ENCODE measurements at regions not wholly inside any gene's neighbourhood (a gene's known extent, or its start where the extent isn't known, plus 50 kb on each side); places are given as distances from the start of the nearest gene placed in this dataset.

- DNase-seq (ENCODE audit: low read depth, low spot score) (no peak), ATAC-seq (no peak)
- H2AFZ ChIP-seq (ENCODE audit: low read depth, low read length, poor library complexity, severe bottlenecking): no peak overlapping the region
- no peaks in the 10 kb centered on the region for H3K9me3 ChIP-seq (ENCODE audit: control insufficient read depth in 1 of 2, insufficient read depth in 1 of 2, low read depth in 1 of 2, low read length in 2 of 2)
- ChIA-PET POLR2A (no interaction called here), CTCF (no interaction called here), RAD21 (ENCODE audit: low non-redundant PET in 1 of 2, low total read pairs in 2 of 2, uncharacterized antibody in 2 of 2, unreplicated experiment in 2 of 2) (no interaction called here)
- TF ChIP-seq FOSL1 (IDR thresholded peaks at IDR 0.05; ENCODE audit: low read depth): no peak
- TF ChIP-seq ZNF274 (IDR thresholded peaks at IDR 0.05; ENCODE audit: low read depth, low read length): no peak
- no peak overlapping the region for H3K4me2 ChIP-seq (ENCODE audit: low read length)
- no peaks in the 10 kb centered on the region for H3K27me3 ChIP-seq (ENCODE audit: insufficient read depth, low read length)
- intact Hi-C loops (cut with micrococcal nuclease): no loop called here
- H3K4me1 ChIP-seq (ENCODE audit: control insufficient read depth in 1 of 2, insufficient read depth in 2 of 2, low read length in 2 of 2): peaks cover 0 to 15% of the 10 kb centered on the region in 2 experiments; a peak in 2 of 4 replicates
- no peaks in the 10 kb centered on the region for H3K36me3 ChIP-seq (ENCODE audit: control insufficient read depth in 1 of 2, insufficient read depth in 2 of 2, low read length in 2 of 2)
- H3K9me2 ChIP-seq (ENCODE audit: insufficient read depth): no peaks in the 10 kb centered on the region
- H3K79me2 ChIP-seq (ENCODE audit: insufficient read depth, low read length): no peaks in the 10 kb centered on the region
- BruUV-seq (replicated peaks): no TSS peak
- no peak overlapping the region for H3K9ac ChIP-seq (ENCODE audit: low read length)
- H3K27ac ChIP-seq (ENCODE audit: low read depth, low read length): no peak overlapping the region
- H4K20me1 ChIP-seq (ENCODE audit: insufficient read depth): no peaks in the 10 kb centered on the region
- H3K4me3 ChIP-seq (replicated peaks in 1 of 2; ENCODE audit: low read depth in 1 of 2, low read length in 2 of 2): no peak overlapping the region
Measured at GRCh38 chr9:108108852-108109448, 619.4 kb upstream of the KLF4 start.

GRCh38 chr9:108108280-108108851 lies 618.8 kb upstream of the KLF4 start:
- Histone ChIP-seq H3K36me3 (ENCODE audit: control insufficient read depth in 1 of 2, insufficient read depth in 2 of 2, low read length in 2 of 2) (no peaks in the 10 kb centered on the region), H3K9ac (ENCODE audit: low read length) (no peak overlapping the region), H3K4me1 (ENCODE audit: control insufficient read depth in 1 of 2, insufficient read depth in 2 of 2, low read length in 2 of 2) (peaks cover 0 to 18% of the 10 kb centered on the region in 2 experiments; a peak in 2 of 4 replicates), H3K9me2 (ENCODE audit: insufficient read depth) (no peaks in the 10 kb centered on the region), H3K4me3 (replicated peaks in 1 of 2; ENCODE audit: low read depth in 1 of 2, low read length in 2 of 2) (no peak overlapping the region), H3K27ac (ENCODE audit: low read depth, low read length) (no peak overlapping the region), H3K27me3 (ENCODE audit: insufficient read depth, low read length) (no peaks in the 10 kb centered on the region), H3K79me2 (ENCODE audit: insufficient read depth, low read length) (no peaks in the 10 kb centered on the region), H4K20me1 (ENCODE audit: insufficient read depth) (no peaks in the 10 kb centered on the region), H2AFZ (ENCODE audit: low read depth, low read length, poor library complexity, severe bottlenecking) (no peak overlapping the region), H3K9me3 (ENCODE audit: control insufficient read depth in 1 of 2, insufficient read depth in 1 of 2, low read depth in 1 of 2, low read length in 2 of 2) (no peaks in the 10 kb centered on the region), H3K4me2 (ENCODE audit: low read length) (no peak overlapping the region)
- ChIA-PET RAD21 (ENCODE audit: low non-redundant PET in 1 of 2, low total read pairs in 2 of 2, uncharacterized antibody in 2 of 2, unreplicated experiment in 2 of 2) (no interaction called here), CTCF (no interaction called here), POLR2A (no interaction called here)
- DNase-seq (ENCODE audit: low read depth, low spot score) (no peak), ATAC-seq (no peak)
- no TSS peak for BruUV-seq (replicated peaks)
- TF ChIP-seq ZFX (IDR thresholded peaks at IDR 0.05) (no peak), MAX (IDR thresholded peaks at IDR 0.05) (no peak), POLR2A (IDR thresholded peaks at IDR 0.05; ENCODE audit: borderline replicate concordance, extremely low read depth, insufficient read depth, insufficient read length) (no peak), ELF1 (IDR thresholded peaks at IDR 0.05; ENCODE audit: borderline replicate concordance, low read depth) (no peak), EZH2 (IDR thresholded peaks at IDR 0.05) (no peak), JUND (IDR thresholded peaks at IDR 0.05) (no peak), POLR2AphosphoS5 (IDR thresholded peaks at IDR 0.05; ENCODE audit: low read depth, low read length) (no peak), CBX3 (IDR thresholded peaks at IDR 0.05; ENCODE audit: low read depth) (no peak)
- intact Hi-C loops (cut with micrococcal nuclease): no loop called here

Measured in HCT116 (cell line).